T-helper 22 cell (primary cell): ENCODE measurements at regions not wholly inside any gene's neighbourhood (a gene's known extent, or its start where the extent isn't known, plus 50 kb on each side); places are given as distances from the start of the nearest gene placed in this dataset.
"Not testable (repeated sequence)": the region's sequence is repeated elsewhere in the genome, so short reads cannot be mapped to it uniquely, and the experiment has no call there.

Experiments
- DNase-seq: peaks from one replicate; pipeline ENCODE4 v3.0.0-alpha.2; 2020; ENCODE audit warnings: low read depth

DNA sequence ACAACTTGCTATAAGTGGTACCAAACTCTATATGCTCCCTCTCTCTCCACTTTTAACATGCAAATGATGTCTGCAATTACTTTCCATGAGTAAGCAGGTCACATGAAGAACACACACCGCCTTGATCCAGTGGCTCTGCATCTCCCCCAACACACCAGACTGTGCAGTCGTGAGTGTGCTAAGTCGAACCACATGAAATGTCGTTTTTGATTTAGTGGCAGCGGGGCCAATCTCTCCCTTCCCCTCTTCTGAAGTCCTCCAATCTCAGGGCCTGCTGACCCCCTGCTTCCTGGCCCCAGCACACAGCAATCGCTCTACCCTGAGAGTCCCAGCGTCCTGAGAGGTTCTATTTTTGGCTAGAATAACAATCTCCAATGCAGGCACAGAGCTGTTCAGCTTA, 312.5 kb downstream of the SHQ1 start:
- DNase-seq, result no peak

DNA sequence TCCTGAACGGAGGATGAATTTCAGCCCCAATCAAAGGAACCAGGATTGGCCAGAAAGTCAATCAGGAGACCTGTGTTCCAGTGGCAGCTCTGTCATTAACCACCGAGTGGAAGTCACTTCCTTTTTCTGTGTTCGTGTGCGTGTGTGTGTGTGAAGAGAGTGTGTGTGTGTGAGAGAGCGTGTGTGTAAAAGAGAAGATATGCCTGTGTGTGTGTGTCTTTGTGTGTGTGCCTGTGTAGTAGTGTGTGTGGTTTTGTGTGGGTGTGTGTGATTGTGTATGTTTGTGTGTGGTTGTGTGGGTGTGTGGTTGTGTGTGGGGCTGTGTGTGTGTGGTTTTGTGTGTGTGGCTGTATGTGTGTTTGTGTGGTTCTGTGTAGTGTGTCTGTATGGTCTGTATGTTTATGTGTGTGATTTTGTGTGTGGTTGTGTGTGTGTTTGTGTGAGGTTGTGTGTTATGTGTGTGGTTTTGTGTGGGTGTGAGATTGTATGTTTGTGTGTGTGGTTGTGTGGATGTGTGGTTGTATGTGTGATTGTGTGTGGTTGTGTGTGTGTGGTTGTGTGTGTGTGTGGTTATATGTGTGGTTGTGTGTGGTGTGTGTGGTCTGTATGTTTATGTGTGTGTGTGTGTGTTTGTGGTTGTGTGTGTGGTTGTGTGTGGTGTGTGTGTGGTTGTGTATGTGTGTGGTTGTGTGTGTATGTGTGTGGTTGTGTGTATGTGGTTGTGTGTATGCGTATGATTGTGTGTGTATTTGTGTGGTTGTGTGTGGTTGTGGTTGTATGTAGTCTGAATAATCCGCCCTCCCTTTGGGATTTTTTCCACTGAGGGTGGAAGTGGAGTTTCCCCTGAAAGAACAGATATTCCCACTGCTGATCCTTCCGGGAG, 314.4 kb downstream of the SHQ1 start:
- DNase-seq, result no peak

DNA sequence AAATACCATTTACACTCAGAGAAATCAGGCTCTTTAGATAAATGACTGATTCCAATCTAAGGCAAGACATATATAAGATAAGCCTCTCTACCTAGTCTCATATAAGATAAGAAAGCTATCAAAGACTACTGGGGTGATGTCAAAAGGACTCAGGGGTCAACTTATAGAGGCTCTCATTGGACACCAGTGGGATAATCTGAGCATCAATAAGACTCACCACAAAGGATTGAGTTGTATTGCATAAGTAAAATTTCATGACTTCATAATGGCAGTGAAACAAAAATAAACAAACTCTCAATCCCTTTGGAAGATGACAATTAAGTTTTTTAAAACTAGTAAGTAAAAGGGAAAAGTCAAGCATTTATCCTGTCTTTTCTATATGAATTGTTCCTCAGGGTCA, 317.8 kb downstream of the SHQ1 start:
- DNase-seq, result no peak

DNA sequence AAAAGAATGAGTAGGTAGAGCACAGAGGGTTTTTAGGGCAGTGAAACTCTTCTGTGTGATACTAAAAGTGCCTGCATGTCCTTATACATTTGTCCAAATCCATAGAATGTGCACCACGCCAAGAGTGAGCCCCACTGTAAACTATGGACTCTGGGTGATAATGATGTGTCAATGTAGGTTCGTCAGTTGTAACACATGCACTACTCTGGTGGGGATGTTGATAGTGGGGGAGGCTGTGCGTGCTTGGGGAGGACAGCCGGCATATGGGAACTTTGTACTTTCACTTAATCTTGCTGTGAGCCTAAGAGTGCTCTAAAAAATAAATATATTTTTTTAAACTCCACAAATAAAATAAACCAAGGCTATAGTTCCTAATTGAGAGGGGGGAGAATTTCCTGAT, 319.2 kb downstream of the SHQ1 start:
- no peak for DNase-seq

DNA sequence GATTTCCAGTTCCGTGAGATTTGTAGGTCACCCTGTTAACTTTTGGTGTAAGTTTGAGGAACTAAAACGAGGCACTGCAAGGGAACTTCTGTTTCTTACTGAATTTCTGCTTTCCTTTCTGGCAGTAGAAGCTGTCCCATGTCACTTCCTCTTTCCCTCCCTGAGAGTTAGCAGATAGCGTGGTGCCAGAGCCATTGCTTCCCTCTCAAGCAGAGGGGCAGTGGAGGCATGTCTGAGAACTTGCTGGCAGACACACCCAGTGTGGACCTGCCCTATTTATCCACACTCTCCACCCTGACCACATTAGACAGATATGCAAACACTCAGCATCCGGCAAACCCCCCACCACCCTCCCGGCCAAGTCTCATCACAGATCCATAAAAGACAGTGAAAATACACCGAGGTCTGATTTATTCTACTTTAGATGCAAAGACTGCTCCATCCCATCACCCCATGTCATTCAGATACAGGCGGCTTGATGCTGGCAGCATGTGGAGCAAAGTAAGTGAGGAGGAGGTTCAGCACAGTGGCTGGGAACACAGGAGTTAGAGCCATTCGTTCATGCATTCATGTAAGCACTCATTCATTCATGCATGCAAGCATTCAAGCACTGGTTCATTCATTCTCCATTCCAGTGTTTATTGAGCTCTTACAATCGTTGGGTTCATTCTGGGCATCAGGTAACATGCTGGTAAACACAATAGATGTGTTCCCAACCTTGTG, 324.7 kb downstream of the SHQ1 start:
- no peak for DNase-seq

DNA sequence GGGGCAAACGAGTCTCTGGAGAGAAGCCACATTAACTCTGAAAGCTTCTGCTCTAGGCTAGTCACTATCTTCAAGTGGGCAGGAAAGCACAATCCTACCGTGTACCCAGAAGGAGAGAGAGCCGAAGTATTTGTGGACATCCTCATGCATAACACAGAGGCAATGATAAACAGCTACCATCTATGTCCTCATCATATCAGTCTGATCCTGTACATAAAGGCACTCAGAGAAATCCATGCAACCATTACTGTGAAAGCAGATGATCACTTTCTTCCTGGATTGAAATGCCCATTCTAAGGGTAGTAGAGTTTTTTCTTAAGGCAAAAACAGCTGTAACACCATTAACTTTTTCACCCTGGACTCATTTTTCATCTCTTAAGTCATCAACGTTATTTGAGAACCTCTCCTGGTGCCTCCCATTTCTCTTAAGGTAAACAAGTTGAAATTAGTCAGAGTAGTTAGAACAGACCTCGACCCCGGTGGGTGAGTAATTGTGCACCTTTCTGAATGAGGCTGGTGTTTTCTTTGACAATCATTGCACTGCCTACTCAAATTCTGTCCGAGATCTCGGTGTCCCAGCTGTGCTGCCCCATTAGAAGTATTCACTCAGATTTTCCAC, 327.4 kb downstream of the SHQ1 start:
- no peak for DNase-seq

DNA sequence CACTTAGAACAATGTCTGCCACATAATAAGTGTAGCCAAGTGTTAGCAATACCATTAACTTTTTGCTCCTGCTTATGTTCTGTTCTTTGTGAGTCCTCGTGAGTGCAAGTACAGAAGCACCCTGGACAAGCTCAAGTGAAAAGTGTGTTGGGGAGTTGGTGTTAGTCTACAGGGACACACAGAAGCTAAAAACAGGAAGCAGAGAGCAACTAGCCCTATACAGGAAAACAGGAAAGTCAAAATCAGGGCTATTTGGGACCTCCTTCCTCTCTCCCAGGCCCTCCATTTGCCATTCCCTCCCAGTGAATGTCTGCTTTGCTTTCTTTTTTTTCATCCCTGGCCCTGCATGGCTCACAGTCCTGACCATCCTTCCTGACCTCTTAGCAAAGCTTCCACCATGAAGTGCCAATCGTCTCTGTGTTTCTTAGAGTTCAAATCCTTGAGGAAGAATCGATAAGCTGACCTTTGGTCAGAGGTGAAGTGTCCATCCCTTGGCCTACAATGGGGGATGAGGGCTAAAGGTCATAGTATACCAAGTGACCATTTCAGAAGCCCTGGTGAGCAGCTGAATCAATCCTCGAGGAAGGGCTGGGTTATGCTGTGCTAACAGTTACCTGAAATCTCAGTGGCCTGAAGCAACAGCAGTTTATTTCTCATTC, 328.2 kb downstream of the SHQ1 start:
- no peak for DNase-seq

DNA sequence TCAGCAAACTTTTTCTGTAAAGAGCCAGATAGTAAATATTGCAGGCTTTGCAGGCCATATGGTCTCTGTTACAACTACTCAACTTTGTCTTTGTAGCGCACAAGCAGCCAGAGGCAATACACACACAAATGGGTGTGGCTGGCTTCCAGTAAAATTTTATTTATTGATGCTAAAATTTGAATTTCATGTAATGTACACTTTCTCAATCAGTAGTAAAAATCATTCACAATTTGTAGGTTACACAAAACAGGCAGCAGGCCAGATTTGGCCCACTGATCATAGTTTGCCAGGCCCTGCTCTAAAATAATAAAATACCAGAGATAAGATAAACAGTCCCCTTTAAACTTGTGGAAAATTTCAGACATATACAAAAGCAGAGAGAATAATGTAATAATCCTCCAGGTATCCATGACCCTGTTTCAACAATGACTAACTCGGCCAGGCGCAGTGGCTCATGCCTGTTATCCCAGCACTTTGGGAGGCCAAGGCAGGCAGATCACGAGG, 330.3 kb downstream of the SHQ1 start:
- no peak for DNase-seq

DNA sequence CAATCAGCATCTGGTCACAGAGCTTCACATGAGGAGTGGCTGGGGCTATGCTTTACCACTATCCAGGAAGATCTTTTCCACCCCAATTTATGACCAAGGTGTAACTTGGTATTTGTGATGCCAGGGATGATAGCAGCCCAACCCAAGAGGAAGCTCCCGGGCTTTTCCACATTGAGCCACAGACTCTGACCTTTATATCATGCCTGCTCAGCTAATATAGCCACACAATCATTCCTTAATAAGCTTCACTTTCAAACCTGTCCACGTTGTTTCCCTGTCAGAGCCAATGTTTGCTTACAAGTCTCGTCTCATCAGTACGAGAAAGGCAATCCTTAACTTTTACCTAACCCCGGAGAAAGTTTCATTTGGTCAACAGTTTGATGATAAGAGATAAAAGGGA, 330.9 kb downstream of the SHQ1 start:
- DNase-seq, result no peak

DNA sequence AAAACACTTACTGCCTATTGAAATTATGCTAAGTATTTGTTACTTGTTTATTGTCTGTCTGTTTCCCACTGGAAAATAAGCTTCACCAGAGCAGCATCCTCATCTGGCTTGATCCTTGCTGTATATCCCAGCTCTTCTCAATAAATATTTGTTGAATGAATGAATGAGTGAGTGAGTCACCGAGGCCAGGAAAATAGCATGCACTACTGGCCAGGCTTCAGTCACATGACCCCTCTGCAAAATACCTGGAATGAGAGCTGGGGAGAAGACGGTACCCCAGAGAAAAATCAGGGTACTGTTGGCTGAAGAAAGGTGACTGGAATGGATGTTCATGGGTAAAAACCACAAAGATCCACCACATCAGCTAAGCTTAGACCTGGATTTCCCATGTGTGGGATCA, 331.9 kb downstream of the SHQ1 start:
- no peak for DNase-seq

DNA sequence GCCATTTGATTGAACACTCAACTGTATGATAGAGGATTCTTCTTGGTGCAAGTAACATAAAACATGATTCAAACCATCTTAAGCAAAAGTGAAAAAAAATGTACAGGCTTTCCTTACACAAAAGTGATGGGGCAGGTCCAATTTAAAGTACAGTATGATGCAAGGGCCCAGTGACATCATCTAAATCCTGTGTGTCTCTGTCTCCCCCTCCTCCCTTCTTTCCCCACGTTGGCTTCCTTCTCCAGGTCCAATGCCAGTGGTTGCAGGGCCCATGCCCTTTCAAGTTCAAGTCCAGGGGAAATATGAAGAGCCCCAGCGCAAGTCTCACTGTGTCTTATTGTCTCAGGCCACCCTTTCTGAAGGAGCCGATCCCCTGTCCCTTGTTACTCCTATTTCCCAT, 332.3 kb downstream of the SHQ1 start:
- no peak for DNase-seq

DNA sequence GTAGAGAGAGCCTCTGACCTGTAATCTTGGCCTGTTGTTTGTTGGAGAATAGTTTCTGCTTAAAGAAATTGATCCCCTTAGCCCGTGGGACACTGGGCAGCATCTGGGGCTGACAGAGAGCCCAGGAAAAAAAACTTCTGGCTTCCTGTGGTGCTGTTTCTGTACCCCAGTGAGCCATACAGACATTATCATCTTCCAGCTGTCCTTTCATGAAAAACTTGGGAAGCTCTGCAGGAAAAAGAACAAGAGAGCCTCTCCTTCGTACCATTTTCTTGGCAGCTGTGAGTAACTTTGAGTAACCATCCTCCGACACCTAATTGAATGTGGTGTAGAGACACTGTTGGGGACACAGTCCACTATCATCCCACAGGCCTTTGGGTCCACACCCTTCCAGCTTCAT, 333.0 kb downstream of the SHQ1 start:
- no peak for DNase-seq

DNA sequence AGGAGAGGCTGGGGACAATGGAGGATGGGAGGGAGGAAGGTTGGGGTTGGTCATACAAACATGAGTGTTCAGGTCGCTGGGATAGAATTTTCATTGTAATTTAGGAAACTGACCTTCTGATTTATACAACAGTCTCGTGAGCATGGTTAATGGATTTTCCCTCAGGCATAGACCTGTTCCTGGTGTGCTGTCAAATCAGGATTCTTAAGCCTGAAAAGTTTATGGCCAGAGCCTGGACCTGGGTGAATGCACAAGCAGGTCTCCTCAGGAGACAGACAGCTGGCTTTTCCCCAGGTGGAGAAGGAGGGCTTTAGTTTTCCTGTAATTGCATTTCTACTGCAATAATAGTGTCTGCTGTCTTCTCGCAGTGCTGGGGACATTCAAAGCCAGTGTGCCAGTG, 338.0 kb downstream of the SHQ1 start:
- no peak for DNase-seq

DNA sequence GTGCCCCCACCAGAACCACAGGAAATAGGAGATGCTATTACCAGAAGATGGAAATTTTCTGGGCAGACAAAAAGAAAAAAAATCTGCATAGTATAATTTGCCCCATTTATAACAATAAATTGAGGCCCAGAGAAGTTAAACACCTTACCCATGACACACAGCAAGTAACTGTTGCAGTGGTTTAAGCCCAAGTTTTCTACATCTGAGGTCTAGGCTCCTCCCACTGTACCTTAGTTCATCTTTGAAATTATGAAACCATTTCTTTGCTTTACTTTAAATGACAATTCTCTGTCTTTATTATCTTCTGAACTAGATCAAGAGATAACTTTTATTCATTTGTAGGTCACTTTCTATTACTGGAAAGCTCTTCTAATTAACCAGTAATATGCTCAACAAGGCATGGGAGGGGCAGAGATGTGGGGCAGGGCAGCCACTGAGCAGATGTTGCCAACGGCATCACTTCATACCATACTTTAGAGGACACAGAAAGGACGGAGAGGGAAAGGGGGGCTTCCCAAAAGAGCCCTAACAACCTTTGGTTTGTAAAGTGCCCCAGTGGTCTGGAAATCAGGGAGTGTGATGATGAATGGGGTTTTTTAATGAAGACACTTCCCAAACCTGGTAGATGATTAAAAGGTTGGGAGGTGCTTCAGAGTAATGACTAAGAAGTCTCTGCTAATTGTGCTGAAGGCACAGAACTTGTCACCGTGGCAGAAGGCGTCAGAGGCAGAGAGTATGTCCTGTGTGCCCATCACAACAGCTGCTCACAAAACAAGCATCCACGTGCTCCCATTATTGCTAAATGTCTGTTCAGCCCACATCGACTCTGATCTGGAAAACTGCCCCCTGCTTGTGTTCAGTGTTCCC, 342.5 kb downstream of the SHQ1 start:
- no peak for DNase-seq

DNA sequence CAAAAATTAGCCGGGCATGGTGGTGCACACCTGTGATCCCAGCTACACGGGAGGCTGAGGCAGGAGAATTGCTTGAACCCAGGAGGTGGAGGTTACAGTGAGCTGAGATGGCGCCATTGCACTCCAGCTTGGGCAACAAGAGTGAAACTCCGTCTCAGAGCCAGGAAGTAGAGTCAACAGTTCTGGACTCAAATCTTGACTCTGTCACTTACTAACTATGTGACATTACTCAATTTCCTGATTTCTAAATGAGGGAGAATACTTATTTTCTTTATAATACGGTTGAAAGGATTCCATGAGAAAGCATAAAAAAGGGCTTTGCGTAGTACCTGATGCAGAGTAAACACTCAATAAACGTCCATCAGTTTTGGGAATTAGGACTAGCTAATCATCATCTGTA, 350.7 kb downstream of the SHQ1 start:
- DNase-seq, result not testable (repeated sequence)

DNA sequence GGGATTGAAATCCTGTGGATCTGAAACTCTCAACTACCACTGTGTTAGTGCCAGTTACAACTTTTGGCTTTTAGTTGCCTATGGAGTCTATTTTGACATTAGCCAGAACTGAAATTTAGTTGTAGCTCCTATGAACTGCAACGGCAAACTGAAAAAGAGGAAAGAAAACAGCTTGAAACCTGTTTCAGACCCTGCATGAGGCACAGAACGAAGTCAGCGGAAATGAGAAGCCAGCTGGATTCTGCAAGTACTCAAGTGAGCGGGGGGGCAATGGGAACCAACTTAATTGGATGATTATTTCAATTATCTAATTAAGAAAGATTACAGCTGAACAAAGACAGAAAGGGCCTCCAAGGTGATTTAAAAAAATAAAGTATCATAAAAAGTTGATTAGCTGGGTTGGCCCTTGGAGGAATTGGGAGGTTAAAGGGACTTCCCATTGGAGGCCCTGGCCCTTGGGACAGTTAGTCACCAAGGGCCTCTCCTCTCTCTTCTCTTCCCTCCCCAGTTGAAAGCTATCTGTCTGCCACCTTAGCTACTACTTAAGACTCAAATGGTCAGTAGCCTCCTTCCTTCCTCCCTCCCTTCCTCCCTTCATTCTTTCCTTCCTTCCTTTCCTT, 352.1 kb downstream of the SHQ1 start:
- no peak for DNase-seq

DNA sequence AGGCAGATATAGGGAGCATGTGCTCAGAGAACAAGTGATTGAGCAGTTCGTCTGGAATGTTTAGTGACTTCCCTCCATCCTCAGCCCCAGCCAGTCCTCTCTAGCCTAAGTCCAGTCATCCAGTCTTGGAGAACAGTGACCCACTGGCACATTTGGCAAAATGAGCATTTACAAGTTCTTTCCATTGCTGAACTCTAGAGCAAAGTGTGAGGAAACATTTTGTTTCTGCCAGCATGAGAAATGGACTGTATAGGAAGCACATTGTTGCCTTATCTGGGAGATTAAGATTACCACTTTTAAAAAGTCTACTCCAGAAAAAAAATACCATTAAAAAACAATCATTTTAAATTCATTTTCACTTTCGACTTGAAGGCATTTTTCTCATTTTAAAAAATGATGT, 353.6 kb downstream of the SHQ1 start:
- no peak for DNase-seq

DNA sequence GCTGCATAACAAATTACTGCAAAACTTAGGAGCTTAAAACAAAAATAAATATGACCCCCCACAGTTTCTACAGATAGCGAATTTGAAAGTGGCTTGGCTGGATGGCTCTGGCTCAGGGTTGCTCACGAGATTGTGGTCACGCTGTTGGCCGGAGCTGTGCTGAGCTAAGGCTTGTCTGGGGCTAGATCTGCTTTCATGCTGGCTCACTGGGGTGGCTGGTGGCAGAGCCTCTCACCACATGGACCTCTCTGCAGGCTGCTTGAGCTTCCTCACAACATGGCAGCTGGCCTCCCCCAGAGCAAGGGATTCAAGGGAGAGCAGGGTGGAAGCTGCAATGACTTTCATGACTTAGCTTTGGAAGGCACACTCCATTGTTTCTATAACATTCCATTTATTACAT, 354.1 kb downstream of the SHQ1 start:
- DNase-seq, result no peak

DNA sequence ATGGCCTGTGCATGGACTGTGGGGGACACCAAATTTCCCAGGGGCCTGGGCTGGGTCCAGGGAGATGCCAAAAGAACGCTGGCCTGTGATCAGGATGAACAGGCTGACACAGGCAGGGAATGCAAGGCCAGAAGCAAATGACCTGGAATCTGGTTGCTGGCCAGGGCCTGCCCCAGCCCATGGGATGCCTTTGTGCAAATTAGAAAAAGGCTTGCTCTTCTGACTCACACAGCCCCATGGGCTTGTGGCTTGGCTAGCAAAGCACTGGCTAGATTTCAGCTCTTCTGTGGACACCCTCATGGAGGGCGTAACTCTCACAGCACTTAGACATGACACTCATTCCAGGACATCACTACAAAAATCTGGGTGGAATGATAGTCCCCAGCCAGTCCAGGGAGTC, 356.0 kb downstream of the SHQ1 start:
- DNase-seq, result no peak

DNA sequence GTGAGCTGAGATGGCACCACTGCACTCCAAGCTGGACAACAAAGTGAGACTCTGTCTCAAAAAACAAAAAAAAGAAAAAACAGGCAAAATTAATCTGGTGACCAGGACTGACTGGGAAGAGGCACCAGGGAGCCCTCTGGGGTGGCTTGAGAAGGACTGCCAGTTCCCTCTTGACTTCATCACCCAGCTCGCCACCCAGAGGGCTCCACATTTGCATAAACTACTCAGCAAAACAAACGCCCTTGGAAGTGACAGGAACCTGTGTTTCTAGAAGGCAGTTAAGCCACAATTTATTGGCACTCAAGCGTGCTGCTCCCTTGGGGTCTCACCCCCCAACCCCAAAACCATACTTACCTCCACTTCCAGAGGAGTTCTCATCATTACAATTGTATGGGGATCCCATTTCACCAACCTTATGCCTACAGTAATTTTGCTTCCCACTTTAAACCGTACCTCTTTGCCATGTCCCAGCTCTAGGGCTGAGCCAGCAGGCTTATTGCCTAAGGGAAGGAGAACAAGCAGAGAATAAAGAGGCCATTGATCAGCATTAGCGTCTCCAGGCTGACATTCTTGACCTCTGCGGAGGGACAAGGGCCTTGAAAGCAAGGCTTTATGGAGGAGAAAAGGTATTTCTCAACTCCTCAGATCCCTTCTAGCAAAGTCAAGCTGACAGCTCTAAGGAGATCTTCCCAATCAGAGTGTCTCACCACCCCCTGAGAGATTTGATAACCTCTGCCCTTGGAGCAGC, 357.4 kb downstream of the SHQ1 start:
- DNase-seq, result no peak
